Endothelial cell (in vitro differentiated cells): ENCODE measurements at regions not wholly inside any gene's neighbourhood (a gene's known extent, or its start where the extent isn't known, plus 50 kb on each side); places are given as distances from the start of the nearest gene placed in this dataset.

ENCODE experiments used
- DNase-seq: peaks from one replicate; pipeline ENCODE4 v3.0.0; 2021; ENCODE audit warnings: low spot score
- H3K27ac Mint-ChIP-seq: one replicate; pipeline ENCODE4 v1.8.0; 2021; ENCODE audit warnings: mixed read lengths, inconsistent platforms; ENCODE audit not compliant: unreplicated experiment
- H3K27me3 Mint-ChIP-seq: one replicate; pipeline ENCODE4 v1.8.0; 2021; ENCODE audit warnings: mild to moderate bottlenecking, moderate library complexity, mixed read lengths, inconsistent platforms; ENCODE audit not compliant: unreplicated experiment
- H3K36me3 Mint-ChIP-seq: one replicate; pipeline ENCODE4 v1.8.0; 2021; ENCODE audit warnings: mild to moderate bottlenecking, low read depth, mixed read lengths, inconsistent platforms; ENCODE audit not compliant: unreplicated experiment
- H3K4me1 Mint-ChIP-seq: one replicate; pipeline ENCODE4 v1.8.0; 2021; ENCODE audit warnings: mild to moderate bottlenecking, mixed read lengths, inconsistent platforms; ENCODE audit not compliant: unreplicated experiment
- H3K4me3 Mint-ChIP-seq: one replicate; pipeline ENCODE4 v1.8.0; 2021; ENCODE audit warnings: mild to moderate bottlenecking, mixed read lengths, inconsistent platforms; ENCODE audit not compliant: unreplicated experiment
- H3K9me3 Mint-ChIP-seq: one replicate; pipeline ENCODE4 v1.8.0; 2021; ENCODE audit warnings: mixed read lengths, inconsistent platforms; ENCODE audit not compliant: unreplicated experiment
- TF ChIP-seq, protein P1 (sequence below): fragments of 200-600 bp; sonication (generic); IDR thresholded peaks from one replicate; pipeline ENCODE4 v1.5.0; 2021; ENCODE audit warnings: antibody characterized with exemption; ENCODE audit not compliant: unreplicated experiment

DNA sequence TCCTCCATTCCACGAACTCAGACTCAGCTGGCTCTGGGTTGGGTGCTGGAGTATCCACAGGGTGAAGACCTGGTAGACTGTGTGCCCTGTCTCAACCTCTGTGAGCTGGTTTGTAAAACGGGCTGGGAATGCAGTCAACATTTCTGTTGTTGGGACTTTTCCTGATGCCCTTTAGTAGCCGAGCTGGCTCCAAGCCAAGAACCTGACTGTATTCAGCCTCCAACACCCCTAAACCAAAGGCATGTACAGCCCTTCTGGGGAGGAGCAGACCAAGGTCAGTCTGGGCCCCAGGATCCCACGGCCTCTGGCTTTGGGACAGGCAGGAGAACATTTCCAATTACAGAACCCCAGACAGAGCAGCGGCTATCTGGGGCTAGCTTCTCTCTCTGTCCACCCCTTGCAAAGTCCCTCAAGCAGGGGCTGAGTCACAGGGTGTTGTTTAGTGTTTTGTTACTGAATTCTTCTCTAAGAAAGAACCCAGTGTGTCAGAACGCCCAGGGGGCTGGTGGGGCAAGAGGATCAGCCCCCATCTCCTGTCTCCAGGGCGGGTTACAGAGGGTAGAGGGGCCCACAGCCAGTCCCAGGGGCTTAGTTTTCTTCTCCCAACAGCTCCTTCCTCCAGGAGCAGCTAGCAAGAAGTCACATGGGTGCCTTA, 56.8 kb upstream of the SLC6A6 start:
- peaks cover 14% of the 10 kb centered on the region for H3K27me3 Mint-ChIP-seq
- H3K4me3 Mint-ChIP-seq = no peak overlapping the region
- no peak for DNase-seq
- H3K9me3 Mint-ChIP-seq = no peaks in the 10 kb centered on the region
- H3K4me1 Mint-ChIP-seq = peaks cover 22% of the 10 kb centered on the region
- H3K27ac Mint-ChIP-seq = no peak overlapping the region
- TF ChIP-seq, protein P1, sequence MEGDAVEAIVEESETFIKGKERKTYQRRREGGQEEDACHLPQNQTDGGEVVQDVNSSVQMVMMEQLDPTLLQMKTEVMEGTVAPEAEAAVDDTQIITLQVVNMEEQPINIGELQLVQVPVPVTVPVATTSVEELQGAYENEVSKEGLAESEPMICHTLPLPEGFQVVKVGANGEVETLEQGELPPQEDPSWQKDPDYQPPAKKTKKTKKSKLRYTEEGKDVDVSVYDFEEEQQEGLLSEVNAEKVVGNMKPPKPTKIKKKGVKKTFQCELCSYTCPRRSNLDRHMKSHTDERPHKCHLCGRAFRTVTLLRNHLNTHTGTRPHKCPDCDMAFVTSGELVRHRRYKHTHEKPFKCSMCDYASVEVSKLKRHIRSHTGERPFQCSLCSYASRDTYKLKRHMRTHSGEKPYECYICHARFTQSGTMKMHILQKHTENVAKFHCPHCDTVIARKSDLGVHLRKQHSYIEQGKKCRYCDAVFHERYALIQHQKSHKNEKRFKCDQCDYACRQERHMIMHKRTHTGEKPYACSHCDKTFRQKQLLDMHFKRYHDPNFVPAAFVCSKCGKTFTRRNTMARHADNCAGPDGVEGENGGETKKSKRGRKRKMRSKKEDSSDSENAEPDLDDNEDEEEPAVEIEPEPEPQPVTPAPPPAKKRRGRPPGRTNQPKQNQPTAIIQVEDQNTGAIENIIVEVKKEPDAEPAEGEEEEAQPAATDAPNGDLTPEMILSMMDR = no peak
- no peaks in the 10 kb centered on the region for H3K36me3 Mint-ChIP-seq

- TF ChIP-seq, protein P1 = no peak
- Mint-ChIP-seq H3K4me1 (peaks cover 17% of the 10 kb centered on the region), H3K4me3 (no peak overlapping the region), H3K27me3 (peaks cover 15% of the 10 kb centered on the region), H3K36me3 (no peaks in the 10 kb centered on the region), H3K27ac (no peak overlapping the region), H3K9me3 (no peaks in the 10 kb centered on the region)
- no peak for DNase-seq
Measured at GRCh38 chr3:14346191-14346590, 56.2 kb upstream of the SLC6A6 start.

DNA sequence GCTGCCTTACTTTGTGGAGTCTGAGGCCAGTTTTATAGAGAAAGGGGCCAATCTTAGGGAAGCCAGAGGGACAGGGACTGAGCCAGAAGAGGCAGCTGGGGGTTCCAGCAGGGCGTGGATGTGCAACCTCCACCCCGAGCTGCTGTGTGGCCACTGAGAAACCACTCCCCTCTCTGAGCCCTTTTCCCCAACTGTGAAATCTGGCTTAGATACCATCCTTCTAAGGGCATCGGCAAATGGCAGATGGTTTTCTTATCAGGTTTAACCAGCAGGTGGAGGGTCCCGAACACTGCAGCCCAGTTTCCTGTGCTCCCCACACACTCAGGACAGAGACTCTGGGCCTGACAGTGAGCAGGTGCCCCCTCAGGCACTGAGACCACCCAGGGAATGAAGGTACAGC, 55.8 kb upstream of the SLC6A6 start:
- no peaks in the 10 kb centered on the region for H3K9me3 Mint-ChIP-seq
- H3K36me3 Mint-ChIP-seq = no peaks in the 10 kb centered on the region
- DNase-seq = no peak
- H3K27me3 Mint-ChIP-seq = peaks cover 17% of the 10 kb centered on the region
- TF ChIP-seq, protein P1 = no peak
- H3K4me1 Mint-ChIP-seq = peaks cover 12% of the 10 kb centered on the region
- peak overlapping the region; percentile 37 for H3K4me3 Mint-ChIP-seq
- H3K27ac Mint-ChIP-seq = no peak overlapping the region

DNA sequence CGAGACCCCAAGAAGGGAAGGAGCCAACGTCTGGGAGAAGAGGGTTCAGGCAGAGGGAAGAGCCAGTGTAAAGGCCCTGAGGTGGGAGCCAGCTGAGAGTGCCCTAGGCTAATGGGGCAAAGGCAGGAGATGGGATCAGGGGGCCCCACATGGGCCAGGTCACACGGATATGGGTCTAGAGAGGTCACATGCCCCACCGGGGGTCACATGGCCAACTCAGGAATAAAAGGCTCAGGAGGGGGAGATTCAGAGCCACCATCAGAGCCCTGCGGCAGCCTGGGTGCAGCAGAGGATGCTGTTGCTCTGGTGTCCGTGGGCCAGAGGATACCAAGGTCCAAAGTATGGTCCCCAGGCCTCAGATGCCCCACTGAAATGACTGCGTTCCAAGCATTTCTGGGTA, 55.3 kb upstream of the SLC6A6 start:
- peak overlapping the region; percentile 37 for H3K4me3 Mint-ChIP-seq
- DNase-seq = no peak
- peaks cover 8% of the 10 kb centered on the region for H3K4me1 Mint-ChIP-seq
- TF ChIP-seq, protein P1 = no peak
- H3K27ac Mint-ChIP-seq = no peak overlapping the region
- peaks cover 17% of the 10 kb centered on the region for H3K27me3 Mint-ChIP-seq
- no peaks in the 10 kb centered on the region for H3K36me3 Mint-ChIP-seq
- H3K9me3 Mint-ChIP-seq = no peaks in the 10 kb centered on the region

GRCh38 chr3:14351617-14352001, 50.8 kb upstream of the SLC6A6 start:
- peaks cover 7% of the 10 kb centered on the region for H3K4me1 Mint-ChIP-seq
- H3K9me3 Mint-ChIP-seq = no peaks in the 10 kb centered on the region
- TF ChIP-seq, protein P1 = no peak
- no peaks in the 10 kb centered on the region for H3K36me3 Mint-ChIP-seq
- no peak for DNase-seq
- H3K27me3 Mint-ChIP-seq = peaks cover 5% of the 10 kb centered on the region
- no peak overlapping the region for H3K4me3 Mint-ChIP-seq
- no peak overlapping the region for H3K27ac Mint-ChIP-seq
